Upper lobe of left lung (tissue), 6 donors: ENCODE measurements at regions not wholly inside any gene's neighbourhood (a gene's known extent, or its start where the extent isn't known, plus 50 kb on each side); places are given as distances from the start of the nearest gene placed in this dataset.
"Not testable (repeated sequence)": the region's sequence is repeated elsewhere in the genome, so short reads cannot be mapped to it uniquely, and the experiment has no call there.

Source experiments
- ATAC-seq, 2 donors: fragments of 200-7000 bp; cut with Tn5 transposase; one replicate each; pipeline ENCODE4 v1.9.1; 2022; ENCODE audit warnings: mild to moderate bottlenecking in 2 of 2, moderate library complexity in 2 of 2; ENCODE audit not compliant: low FRiP score in 2 of 2
- DNase-seq, 2 donors: peaks; one replicate each; pipeline ENCODE4 v3.0.0-alpha.2; 2019 to 2020
- H3K27ac ChIP-seq, 4 donors: fragments of 200-600 bp; sonication (generic); one replicate each; pipeline ENCODE4 v1.5.1; 2016 to 2019
- H3K27me3 ChIP-seq, 4 donors: fragments of 200-600 bp; sonication (generic); one replicate each; pipeline ENCODE4 v1.5.1; 2017 to 2019
- H3K36me3 ChIP-seq, 4 donors: fragments of 200-600 bp; sonication (generic); one replicate each; pipeline ENCODE4 v1.5.1; 2016 to 2019
- H3K4me1 ChIP-seq, 4 donors: fragments of 200-600 bp; sonication (generic); one replicate each; pipeline ENCODE4 v1.5.1; 2018 to 2019
- H3K4me3 ChIP-seq, 4 donors: fragments of 200-600 bp; sonication (generic); one replicate each; pipeline ENCODE4 v1.5.1; 2017 to 2019; ENCODE audit warnings: mild to moderate bottlenecking in 2 of 4, moderate library complexity in 1 of 4
- H3K9me3 ChIP-seq, 4 donors: fragments of 200-600 bp; sonication (generic); one replicate each; pipeline ENCODE4 v1.5.1; 2018 to 2019
- EP300 ChIP-seq, 4 donors: sonication (generic); formaldehyde crosslinking; IDR thresholded peaks; one replicate each; pipeline ENCODE4 v1.5.1; 2017; ENCODE audit warnings: antibody characterized with exemption in 4 of 4, control low read depth in 2 of 4
- POLR2A ChIP-seq, 4 donors: fragments of 450-650 bp; IDR thresholded peaks; one replicate each; pipeline ENCODE4 v1.5.1; 2016 to 2017; ENCODE audit warnings: antibody characterized with exemption in 4 of 4, mild to moderate bottlenecking in 2 of 4
- POLR2AphosphoS5 ChIP-seq, 2 donors: sonication (generic); formaldehyde crosslinking; IDR thresholded peaks; one replicate each; pipeline ENCODE4 v1.5.1; 2017; ENCODE audit warnings: antibody characterized with exemption in 2 of 2
- WGBS, 2 donors: methylation state at CpG; one replicate each; pipeline ENCODE4 v1.1.5; 2017 to 2018; 5-methylcytosine and 5-hydroxymethylcytosine counted together
- TF ChIP-seq, protein P1 (sequence below), 6 experiments: fragments of 450-650 bp in 4 of 6; fragments of 200-600 bp in 2 of 6; sonication (generic) in 2 of 6; IDR thresholded peaks; one replicate each; pipeline ENCODE4 v1.5.1; 2016 to 2019; ENCODE audit warnings: antibody characterized with exemption in 6 of 6
- donor health status: DM: no; HTN: no; CAD: no; lungs with moderate emphysema.
- donor health status: DM: no; HTN: yes; CAD: no; lungs with severe emphysema.

GRCh38 chr7:65285906-65286864 is 87.5 kb upstream of the ZNF92 start:
- TF ChIP-seq EP300 (IDR thresholded peaks at IDR 0.05) (no peak), POLR2AphosphoS5 (IDR thresholded peaks at IDR 0.05) (no peak), POLR2A (IDR thresholded peaks at IDR 0.05) (no peak)
- TF ChIP-seq, protein P1, sequence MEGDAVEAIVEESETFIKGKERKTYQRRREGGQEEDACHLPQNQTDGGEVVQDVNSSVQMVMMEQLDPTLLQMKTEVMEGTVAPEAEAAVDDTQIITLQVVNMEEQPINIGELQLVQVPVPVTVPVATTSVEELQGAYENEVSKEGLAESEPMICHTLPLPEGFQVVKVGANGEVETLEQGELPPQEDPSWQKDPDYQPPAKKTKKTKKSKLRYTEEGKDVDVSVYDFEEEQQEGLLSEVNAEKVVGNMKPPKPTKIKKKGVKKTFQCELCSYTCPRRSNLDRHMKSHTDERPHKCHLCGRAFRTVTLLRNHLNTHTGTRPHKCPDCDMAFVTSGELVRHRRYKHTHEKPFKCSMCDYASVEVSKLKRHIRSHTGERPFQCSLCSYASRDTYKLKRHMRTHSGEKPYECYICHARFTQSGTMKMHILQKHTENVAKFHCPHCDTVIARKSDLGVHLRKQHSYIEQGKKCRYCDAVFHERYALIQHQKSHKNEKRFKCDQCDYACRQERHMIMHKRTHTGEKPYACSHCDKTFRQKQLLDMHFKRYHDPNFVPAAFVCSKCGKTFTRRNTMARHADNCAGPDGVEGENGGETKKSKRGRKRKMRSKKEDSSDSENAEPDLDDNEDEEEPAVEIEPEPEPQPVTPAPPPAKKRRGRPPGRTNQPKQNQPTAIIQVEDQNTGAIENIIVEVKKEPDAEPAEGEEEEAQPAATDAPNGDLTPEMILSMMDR (IDR thresholded peaks at IDR 0.05): no peak
- Histone ChIP-seq H3K4me1 (no peaks in the 10 kb centered on the region), H3K27me3 (no peaks in the 10 kb centered on the region), H3K36me3 (no peaks in the 10 kb centered on the region), H3K9me3 (no peaks in the 10 kb centered on the region), H3K4me3 (no peak overlapping the region), H3K27ac (no peak overlapping the region)
- ATAC-seq: no peak
- 84 to 90% methylated on average over 3 of the region's 3 CpGs for WGBS, 2 donors
- DNase-seq: no peak

DNA sequence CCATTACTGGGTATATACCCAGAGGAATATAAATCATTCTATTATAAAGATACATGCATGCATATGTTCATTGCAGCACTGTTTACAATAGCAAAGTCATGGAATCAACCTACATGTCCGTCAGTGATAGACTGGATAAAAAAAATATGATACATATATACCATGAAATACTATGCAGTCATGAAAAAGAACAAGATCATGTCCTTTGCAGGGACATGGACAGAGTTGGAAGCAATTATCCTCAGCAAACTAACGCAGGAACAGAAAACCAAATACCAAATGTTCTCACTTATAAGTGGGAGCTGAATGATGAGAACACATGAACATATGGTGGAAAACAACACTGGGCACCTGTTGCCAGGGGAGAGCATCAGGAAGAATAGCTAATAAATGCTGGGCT is 88.4 kb upstream of the ZNF92 start:
- H3K4me3 ChIP-seq, H3K27ac ChIP-seq, H3K27me3 ChIP-seq, H3K9me3 ChIP-seq, H3K36me3 ChIP-seq, DNase-seq, ATAC-seq, H3K4me1 ChIP-seq: not testable (repeated sequence)
- whole genome bisulfite sequencing, 2 donors: 97 to 98% methylated on average over 2 of the region's 2 CpGs

DNA sequence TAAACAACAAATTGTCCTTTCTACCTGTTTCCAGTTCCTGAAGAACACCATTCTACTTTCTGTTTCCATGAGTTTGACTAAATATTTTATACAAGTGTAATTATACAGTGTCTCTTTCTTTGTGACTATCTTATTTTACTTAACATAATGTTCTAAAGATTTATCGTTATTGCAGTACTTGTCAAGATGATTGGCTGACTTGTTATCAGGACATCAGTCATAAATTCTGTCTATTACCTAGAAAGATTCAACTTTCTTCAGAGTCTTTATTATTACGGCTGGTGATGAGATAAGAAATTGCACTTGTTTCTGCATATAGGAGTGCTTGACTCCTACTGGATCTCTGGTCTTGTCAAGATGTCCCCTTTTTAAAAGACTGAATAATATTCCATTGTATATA is 93.9 kb upstream of the ZNF92 start:
- 87 to 97% methylated on average over 2 of the region's 2 CpGs for WGBS, 2 donors
- ATAC-seq (no peak), DNase-seq (no peak)
- H3K4me1 ChIP-seq: no peaks in the 10 kb centered on the region
- H3K4me3 ChIP-seq: no peak overlapping the region
- no peaks in the 10 kb centered on the region for H3K27me3 ChIP-seq
- TF ChIP-seq, protein P1 (IDR thresholded peaks at IDR 0.05): no peak
- TF ChIP-seq POLR2AphosphoS5 (IDR thresholded peaks at IDR 0.05) (no peak), EP300 (IDR thresholded peaks at IDR 0.05) (no peak), POLR2A (IDR thresholded peaks at IDR 0.05) (no peak)
- peaks cover 2 to 5% (median 3%) of the 10 kb centered on the region in 4 donors for H3K9me3 ChIP-seq
- H3K36me3 ChIP-seq: no peaks in the 10 kb centered on the region
- no peak overlapping the region for H3K27ac ChIP-seq

- Histone ChIP-seq H3K4me1 (no peaks in the 10 kb centered on the region), H3K27me3 (no peaks in the 10 kb centered on the region), H3K36me3 (no peaks in the 10 kb centered on the region), H3K4me3 (no peak overlapping the region), H3K9me3 (peaks cover 4 to 11% (median 9%) of the 10 kb centered on the region in 4 donors), H3K27ac (no peak overlapping the region)
- TF ChIP-seq, protein P1 (IDR thresholded peaks at IDR 0.05): no peak
- TF ChIP-seq POLR2A (IDR thresholded peaks at IDR 0.05): no peak
- no peak for TF ChIP-seq POLR2AphosphoS5 (IDR thresholded peaks at IDR 0.05)
- ATAC-seq (no peak), DNase-seq (no peak)
Observed at GRCh38 chr7:65276822-65277221, 96.8 kb upstream of the ZNF92 start.

- 92 to 100% methylated on average over 2 of the region's 2 CpGs for WGBS, 2 donors
- H3K4me1 ChIP-seq: peaks cover 5 to 11% (median 7%) of the 10 kb centered on the region in 4 donors
- not testable (repeated sequence) for H3K27me3 ChIP-seq, H3K4me3 ChIP-seq, H3K36me3 ChIP-seq, H3K27ac ChIP-seq, DNase-seq, ATAC-seq
- H3K9me3 ChIP-seq: peaks cover 4 to 11% (median 9%) of the 10 kb centered on the region in 4 donors
Observed at GRCh38 chr7:65271502-65271901, 102.2 kb upstream of the ZNF92 start.
